ENCODE measurements at regions not wholly inside any gene's neighbourhood (a gene's known extent, or its start where the extent isn't known, plus 50 kb on each side); places are given as distances from the start of the nearest gene placed in this dataset.

- H3K27me3 Mint-ChIP-seq (ENCODE audit: insufficient read depth): peaks cover 2% of the 10 kb centered on the region
- H3K9me3 Mint-ChIP-seq: no peaks in the 10 kb centered on the region
- TF ChIP-seq, protein P1, sequence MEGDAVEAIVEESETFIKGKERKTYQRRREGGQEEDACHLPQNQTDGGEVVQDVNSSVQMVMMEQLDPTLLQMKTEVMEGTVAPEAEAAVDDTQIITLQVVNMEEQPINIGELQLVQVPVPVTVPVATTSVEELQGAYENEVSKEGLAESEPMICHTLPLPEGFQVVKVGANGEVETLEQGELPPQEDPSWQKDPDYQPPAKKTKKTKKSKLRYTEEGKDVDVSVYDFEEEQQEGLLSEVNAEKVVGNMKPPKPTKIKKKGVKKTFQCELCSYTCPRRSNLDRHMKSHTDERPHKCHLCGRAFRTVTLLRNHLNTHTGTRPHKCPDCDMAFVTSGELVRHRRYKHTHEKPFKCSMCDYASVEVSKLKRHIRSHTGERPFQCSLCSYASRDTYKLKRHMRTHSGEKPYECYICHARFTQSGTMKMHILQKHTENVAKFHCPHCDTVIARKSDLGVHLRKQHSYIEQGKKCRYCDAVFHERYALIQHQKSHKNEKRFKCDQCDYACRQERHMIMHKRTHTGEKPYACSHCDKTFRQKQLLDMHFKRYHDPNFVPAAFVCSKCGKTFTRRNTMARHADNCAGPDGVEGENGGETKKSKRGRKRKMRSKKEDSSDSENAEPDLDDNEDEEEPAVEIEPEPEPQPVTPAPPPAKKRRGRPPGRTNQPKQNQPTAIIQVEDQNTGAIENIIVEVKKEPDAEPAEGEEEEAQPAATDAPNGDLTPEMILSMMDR (IDR thresholded peaks at IDR 0.05): no peak
- no peaks in the 10 kb centered on the region; the same call in 1 of the 2 replicates for H3K36me3 Mint-ChIP-seq (ENCODE audit: low read depth)
- DNase-seq: no peak
- H3K4me3 Mint-ChIP-seq: no peak overlapping the region
- H3K4me1 Mint-ChIP-seq (ENCODE audit: low read depth): peaks cover 7% of the 10 kb centered on the region
- no peak overlapping the region for H3K27ac Mint-ChIP-seq
Measured at GRCh38 chr12:94062796-94063635, 85.4 kb upstream of the PLXNC1 start.

GRCh38 chr12:94070520-94070919, 77.9 kb upstream of the PLXNC1 start:
- Mint-ChIP-seq H3K36me3 (ENCODE audit: low read depth) (peaks cover 10% of the 10 kb centered on the region; the same call in 1 of the 2 replicates), H3K27ac (no peak overlapping the region), H3K9me3 (peaks cover 15% of the 10 kb centered on the region), H3K4me1 (ENCODE audit: low read depth) (peaks cover 21% of the 10 kb centered on the region), H3K27me3 (ENCODE audit: insufficient read depth) (peaks cover 3% of the 10 kb centered on the region), H3K4me3 (no peak overlapping the region)
- no peak for DNase-seq
- TF ChIP-seq, protein P1 (IDR thresholded peaks at IDR 0.05): no peak

DNA sequence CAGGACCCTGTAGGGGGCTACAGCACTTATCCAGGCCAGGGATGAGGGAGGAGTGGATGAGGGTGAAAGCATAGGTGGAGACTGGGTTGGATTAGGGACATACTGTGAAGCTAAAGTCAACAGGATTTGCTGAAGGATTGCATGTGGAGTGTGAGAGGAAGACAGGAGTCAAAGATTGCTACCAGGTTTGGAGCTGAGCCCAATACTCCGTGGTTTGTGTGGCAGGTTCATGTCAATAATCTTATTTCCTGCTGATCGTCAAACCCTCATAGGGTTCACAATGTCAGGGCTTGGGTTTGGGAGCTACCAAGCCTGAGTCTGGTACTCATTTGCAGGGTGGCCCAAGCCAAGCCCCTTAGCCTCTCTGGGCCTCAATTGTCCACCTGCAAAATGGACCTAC, 77.1 kb upstream of the PLXNC1 start:
- peaks cover 15% of the 10 kb centered on the region for H3K9me3 Mint-ChIP-seq
- no peak for DNase-seq
- no peak overlapping the region for H3K27ac Mint-ChIP-seq
- TF ChIP-seq, protein P1 (IDR thresholded peaks at IDR 0.05): no peak
- peaks cover 10% of the 10 kb centered on the region; the same call in 1 of the 2 replicates for H3K36me3 Mint-ChIP-seq (ENCODE audit: low read depth)
- H3K4me1 Mint-ChIP-seq (ENCODE audit: low read depth): peaks cover 25% of the 10 kb centered on the region
- peaks cover 3% of the 10 kb centered on the region for H3K27me3 Mint-ChIP-seq (ENCODE audit: insufficient read depth)
- H3K4me3 Mint-ChIP-seq: no peak overlapping the region

DNA sequence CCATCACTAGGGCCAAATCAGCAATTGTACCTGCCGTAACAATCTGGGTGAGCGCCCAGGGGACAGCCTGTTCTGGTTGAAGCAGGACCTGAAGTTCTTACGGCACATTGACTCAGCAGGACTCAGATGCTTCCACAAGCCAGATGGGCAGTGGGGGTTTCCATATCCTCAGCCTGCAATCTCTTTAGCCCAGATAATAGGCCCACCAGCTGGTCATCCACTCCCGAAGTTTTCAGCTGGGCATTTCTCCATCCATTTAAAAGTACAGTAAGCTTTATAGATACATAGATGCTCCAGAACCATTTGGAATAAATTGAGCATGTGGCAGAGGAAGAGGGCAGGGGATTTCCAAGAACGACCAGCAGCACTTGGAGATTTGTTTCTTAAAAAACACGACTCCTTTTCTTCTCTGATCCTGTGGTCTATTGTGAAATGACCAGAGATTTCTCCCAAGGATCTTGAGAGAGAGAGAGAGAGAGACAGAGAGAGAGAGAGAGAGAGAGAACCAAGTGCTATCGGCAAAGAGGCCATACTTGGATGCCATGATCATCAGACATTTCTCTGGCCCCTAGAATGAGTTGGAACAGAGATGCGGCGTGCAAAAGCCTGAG, 74.8 kb upstream of the PLXNC1 start:
- Mint-ChIP-seq H3K27ac (no peak overlapping the region), H3K4me1 (ENCODE audit: low read depth) (peaks cover 25% of the 10 kb centered on the region)
- DNase-seq: no peak

GRCh38 chr12:94074216-94074979, 74.0 kb upstream of the PLXNC1 start:
- peaks cover 2% of the 10 kb centered on the region; the same call in 1 of the 2 replicates for H3K9me3 Mint-ChIP-seq
- H3K4me3 Mint-ChIP-seq: no peak overlapping the region
- no peaks in the 10 kb centered on the region for H3K36me3 Mint-ChIP-seq (ENCODE audit: low read depth)
- TF ChIP-seq, protein P1 (IDR thresholded peaks at IDR 0.05): no peak
- peaks cover 25% of the 10 kb centered on the region for H3K4me1 Mint-ChIP-seq (ENCODE audit: low read depth)
- peaks cover 4% of the 10 kb centered on the region for H3K27me3 Mint-ChIP-seq (ENCODE audit: insufficient read depth)
- peak overlapping the region; percentile 68 for H3K27ac Mint-ChIP-seq
- DNase-seq: no peak

More for the DNA sequence above, 74.8 kb upstream of the PLXNC1 start:
- H3K9me3 Mint-ChIP-seq: peaks cover 11% of the 10 kb centered on the region
- H3K27me3 Mint-ChIP-seq (ENCODE audit: insufficient read depth): peaks cover 3% of the 10 kb centered on the region
- H3K36me3 Mint-ChIP-seq (ENCODE audit: low read depth): peaks cover 6% of the 10 kb centered on the region; the same call in 1 of the 2 replicates
- TF ChIP-seq, protein P1 (IDR thresholded peaks at IDR 0.05): no peak
- H3K4me3 Mint-ChIP-seq: no peak overlapping the region
